KG1 (cell line): ENCODE measurements at regions not wholly inside any gene's neighbourhood (a gene's known extent, or its start where the extent isn't known, plus 50 kb on each side); places are given as distances from the start of the nearest gene placed in this dataset.
A peak's percentile ranks its signal among the peaks of the same experiment; 100 is the strongest.
"Not testable (repeated sequence)": the region's sequence is repeated elsewhere in the genome, so short reads cannot be mapped to it uniquely, and the experiment has no call there.

Experiments used
- DNase-seq: peaks from one replicate; lab custom pipeline; 2025; lab: John Stamatoyannopoulos, UW

- DNase-seq: no peak
These were observed 68.1 kb upstream of the GRXCR1 start for GRCh38 chr4:42824278-42824977.

DNA sequence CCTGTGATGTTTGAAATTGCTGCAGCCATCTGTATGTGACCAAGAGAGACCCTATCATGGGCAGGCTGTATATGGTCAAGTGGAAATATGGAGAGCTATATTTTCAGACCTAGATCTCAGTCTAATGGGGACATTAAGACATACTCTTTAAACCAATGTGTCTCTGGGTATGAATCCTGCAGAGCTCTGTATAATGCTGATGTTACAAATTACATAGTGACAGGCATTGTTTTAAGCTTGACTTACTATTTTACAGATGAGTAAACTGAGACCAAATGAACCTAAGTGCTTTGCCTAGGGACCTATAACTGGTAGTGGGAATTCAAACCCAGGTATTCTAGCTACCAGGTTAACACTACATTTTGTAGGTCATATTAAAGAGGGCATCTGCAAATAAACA is 71.3 kb upstream of the GRXCR1 start:
- no peak for DNase-seq

- DNase-seq: no peak
These were observed 72.5 kb upstream of the GRXCR1 start for GRCh38 chr4:42819863-42820514.

- DNase-seq: no peak
These were observed 74.6 kb upstream of the GRXCR1 start for GRCh38 chr4:42817913-42818312.

- no peak for DNase-seq
These were observed 75.6 kb upstream of the GRXCR1 start for GRCh38 chr4:42816880-42817400.

DNA sequence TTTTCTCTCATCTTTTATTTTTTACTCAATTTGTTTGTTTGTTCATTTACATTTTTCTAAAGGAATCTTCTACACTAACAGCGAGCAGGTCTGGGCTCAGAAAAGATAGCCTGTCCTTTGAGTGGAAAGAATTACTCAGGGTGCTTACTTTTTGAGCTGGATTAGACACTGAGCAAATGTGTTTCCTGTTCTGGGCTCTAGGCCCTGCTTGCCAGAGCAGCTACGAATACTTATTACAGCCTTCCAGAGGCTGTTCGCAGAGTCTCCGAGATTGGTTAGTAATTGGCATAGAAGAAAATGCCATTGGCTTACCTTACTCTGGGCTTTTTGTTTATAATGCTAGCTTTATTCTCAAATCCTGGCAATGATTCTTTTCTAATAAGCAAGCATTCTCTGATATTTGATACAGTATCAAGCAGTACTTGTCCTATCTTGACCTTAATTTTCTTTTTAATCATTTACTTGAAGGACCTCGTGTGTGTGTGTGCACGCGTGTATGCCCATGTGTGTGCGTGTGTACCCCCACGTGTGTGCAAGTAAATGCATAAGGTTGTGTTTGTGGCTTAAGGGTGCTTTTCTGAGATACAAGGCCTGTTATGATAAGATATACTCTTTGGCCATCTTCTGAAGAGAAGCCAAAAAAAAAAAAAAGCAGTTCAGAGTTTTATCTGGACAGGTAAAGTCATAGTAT is 76.2 kb upstream of the GRXCR1 start:
- DNase-seq: peak; percentile 11

DNA sequence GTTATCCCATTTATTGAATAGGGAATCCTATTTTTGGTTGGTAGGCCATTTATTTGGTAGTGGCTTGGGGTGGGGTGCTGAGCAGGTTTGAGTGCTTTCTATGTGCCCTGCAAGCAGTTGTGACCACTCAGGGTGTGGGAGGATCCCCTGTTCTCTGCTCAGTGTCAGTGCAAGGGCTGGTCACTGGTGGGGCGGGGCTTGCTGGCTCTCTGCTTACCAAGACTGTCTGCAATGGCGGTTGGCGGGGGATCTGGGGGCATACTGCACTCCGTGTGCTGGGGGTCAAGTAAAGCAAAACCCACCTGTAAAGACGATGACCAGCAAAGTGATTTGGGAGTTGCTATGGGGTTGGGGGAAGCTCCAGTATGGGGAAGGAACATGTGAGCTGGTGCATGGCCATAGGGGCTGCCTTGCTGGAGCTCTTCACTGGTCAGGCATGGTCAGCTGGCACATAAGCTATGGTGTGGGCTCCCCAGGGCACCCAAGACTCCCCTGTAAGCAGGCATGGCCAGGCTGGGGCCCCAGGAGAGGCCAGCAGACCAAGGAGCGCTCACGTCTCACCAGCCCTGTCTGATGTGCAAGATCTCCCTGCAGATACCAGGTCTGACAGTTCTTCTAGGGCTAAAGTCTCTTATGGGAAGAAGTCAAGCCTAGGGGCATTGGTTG is 83.0 kb upstream of the GRXCR1 start:
- no peak for DNase-seq

DNA sequence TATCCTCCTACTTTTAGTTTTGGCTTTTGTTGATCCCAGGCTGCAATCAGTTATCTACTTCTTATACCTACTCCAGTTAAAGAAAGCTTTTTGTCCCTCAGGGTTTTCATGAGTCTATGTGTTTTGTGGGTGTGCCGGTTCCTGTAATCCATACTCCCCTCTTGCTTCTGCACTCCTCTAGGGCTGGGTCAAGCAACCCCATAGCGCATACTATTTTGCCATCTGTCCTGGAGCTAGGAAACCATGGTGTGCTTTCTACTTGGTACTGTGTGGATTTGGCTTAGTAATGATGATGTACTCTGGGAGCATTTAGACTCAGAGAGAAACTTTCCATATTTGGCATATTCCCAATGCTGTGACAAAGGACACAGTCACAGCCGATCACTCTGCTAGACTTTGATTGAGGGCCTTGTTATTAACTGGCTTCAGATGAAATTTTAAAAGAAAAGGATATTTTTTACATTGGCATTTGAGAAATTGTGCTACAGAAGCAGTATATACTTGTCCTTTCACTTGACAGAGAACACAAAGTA is 86.1 kb upstream of the GRXCR1 start:
- no peak for DNase-seq

- no peak for DNase-seq
These were observed 103.4 kb upstream of the GRXCR1 start for GRCh38 chr4:42789041-42789567.

DNA sequence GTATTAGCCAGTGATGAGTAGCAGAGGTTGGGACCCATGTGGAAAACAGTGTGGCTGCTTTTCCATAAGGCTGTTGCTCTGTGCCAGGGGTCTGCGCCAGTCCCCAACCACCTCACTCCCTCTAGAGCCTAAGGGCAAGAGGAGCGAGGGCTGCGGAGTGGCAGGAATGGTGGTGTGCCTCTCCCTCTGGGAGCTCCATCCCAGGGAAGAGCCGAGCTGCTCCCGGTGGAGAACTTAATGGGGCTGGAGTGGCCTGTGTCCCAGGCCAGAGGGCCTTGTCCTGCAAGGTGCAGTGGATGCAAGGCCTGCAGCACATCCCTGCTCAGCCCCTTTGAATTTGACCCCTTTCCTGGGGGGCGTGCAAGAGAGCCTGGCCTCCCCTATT is 105.4 kb upstream of the GRXCR1 start:
- DNase-seq: no peak

DNA sequence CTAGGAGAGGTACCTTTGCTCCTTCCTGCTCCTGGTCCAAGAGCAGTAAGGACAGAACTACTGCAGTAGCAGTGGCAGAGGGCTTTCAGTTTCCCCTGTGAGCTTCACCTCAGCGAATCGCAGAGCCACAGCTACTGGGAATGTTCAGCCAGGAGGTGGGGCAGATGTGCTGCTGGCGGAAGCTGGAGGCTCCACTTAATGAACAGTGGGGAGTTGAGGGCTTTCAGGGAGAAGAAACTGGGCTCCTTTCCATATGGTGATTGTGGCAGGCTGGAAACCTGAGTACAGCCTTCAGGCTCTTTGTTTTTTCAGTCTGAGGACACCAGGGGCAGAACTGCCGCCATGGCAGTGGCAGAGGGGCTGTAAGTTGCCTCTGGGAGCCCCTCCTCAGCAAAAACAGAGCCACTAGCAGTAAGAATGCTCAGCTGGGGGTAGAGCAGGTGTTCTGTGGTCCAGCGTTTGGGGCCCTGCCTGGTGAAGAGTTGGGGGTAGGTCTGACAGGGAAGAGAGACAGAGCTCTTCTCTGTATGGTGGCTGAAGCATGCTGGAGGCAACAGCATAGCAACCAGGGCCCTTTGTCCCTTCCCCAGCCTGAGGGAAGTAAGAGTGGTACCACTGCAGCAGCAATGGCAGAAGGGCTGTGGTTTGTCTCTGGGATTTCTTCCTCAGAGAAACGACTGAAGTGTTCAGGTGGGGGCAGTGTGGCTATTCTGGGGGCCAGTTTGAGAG is 106.0 kb upstream of the GRXCR1 start:
- no peak for DNase-seq

GRCh38 chr4:42785817-42786216 is 106.7 kb upstream of the GRXCR1 start:
- DNase-seq: no peak

- DNase-seq: no peak
These were observed 111.2 kb upstream of the GRXCR1 start for GRCh38 chr4:42781315-42781714.

- no peak for DNase-seq
These were observed 114.2 kb upstream of the GRXCR1 start for GRCh38 chr4:42778349-42778748.

DNA sequence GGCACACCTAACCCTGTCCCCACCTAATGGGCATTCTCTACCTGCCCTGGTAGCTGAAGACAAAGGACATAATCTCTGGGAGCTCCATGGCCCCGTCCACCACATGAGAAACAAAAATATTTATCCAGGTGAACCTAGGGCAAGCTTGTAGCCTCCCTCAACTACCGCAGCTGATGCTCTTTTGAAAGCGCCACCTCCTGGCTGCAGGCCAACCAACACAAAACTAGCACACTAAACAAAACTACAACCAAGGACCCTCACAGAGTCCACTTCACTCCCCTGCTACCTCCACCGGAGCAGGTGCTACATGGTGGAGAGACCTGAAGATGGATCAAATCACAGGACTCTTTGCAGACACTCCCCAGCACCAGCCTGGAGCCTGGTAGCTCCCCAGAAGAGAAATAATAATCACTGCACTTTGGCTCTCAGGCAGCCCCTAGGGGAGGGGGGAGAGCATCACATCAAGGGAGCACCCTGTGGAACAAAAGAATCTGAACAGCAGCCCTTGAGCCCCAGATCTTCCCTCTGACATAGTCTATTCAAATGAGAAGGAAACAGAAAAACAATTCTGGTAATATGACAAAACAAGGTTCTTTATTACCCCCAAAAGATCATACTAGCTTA is 111.3 kb upstream of the ATP8A1 start:
- no peak for DNase-seq

- DNase-seq: no peak
These were observed 110.8 kb upstream of the ATP8A1 start for GRCh38 chr4:42767669-42768068.

- no peak for DNase-seq
These were observed 104.9 kb upstream of the ATP8A1 start for GRCh38 chr4:42761804-42762203.

DNA sequence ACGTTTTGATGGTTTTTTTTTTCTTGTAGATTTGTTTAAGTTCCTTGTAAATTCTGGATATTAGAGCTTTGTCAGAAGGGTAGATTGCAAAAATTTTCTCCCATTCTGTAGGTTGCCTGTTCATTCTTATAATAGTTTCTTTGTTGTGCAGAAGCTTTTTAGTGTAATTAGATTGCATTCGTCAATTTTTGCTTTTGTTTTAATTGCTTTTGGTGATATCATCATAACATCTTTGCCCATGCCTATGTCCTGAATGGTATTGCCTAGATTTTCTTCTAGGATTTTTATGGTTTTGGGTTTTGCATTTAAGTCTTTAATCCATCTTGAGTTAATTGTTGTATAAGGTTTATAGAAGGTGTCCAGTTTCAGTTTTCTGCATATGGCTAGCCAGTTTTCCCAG is 98.1 kb upstream of the ATP8A1 start:
- not testable (repeated sequence) for DNase-seq

DNA sequence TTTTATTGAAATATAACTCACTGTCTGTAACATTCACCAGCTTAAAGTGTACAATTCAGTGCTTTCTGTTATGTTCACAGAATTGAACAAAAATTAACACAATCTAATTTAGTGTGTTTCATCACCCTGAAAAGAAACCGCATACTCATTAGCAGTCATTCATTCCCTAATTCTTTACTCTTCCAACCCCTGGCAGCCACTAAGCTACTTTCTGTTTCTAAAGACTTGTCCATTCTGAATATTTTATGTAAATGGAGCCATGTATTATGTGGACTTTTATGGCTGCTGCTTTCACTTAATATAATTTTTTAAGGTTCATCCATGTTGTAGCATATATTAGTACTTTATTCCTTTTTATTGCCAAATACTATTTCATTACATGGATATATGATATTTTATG is 94.7 kb upstream of the ATP8A1 start:
- no peak for DNase-seq

DNA sequence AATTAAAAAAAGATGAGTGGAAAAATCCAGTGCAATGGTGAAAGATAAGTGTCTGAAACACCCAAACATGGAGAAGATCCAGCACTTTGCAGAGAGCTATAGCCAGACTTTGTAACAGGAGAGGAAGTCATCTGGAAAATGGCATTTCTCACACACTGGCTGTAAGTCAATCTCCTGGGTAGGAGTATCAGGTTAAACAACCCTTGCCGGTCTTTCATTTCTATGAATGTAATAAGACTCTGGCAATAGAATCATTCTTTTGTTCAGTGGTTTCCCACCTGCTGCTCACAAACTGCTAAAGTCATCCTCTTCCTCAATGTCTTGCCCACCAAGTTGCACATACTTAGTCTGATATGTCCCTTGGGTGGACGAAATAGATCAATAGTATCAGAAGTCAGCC is 94.0 kb upstream of the ATP8A1 start:
- DNase-seq: no peak

GRCh38 chr4:42750091-42750490 is 93.2 kb upstream of the ATP8A1 start:
- peak; percentile 25 for DNase-seq
